Suprapubic skin (tissue), 4 donors: ENCODE measurements at regions not wholly inside any gene's neighbourhood (a gene's known extent, or its start where the extent isn't known, plus 50 kb on each side); places are given as distances from the start of the nearest gene placed in this dataset.

Source experiments
- EP300 ChIP-seq: sonication (generic); formaldehyde crosslinking; IDR thresholded peaks from one replicate; pipeline ENCODE4 v1.6.1; 2017; ENCODE audit warnings: antibody characterized with exemption
- POLR2A ChIP-seq, 2 donors: fragments of 450-650 bp; IDR thresholded peaks; one replicate each; pipeline ENCODE4 v1.6.1; 2017; ENCODE audit warnings: antibody characterized with exemption in 2 of 2, mild to moderate bottlenecking in 2 of 2, moderate library complexity in 2 of 2
- POLR2AphosphoS5 ChIP-seq, 3 donors: sonication (generic); formaldehyde crosslinking; IDR thresholded peaks; one replicate each; pipeline ENCODE4 v1.6.1; 2017; ENCODE audit warnings: antibody characterized with exemption in 3 of 3
- TF ChIP-seq, protein P1 (sequence below), 2 donors: fragments of 200-600 bp in 1 of 2; fragments of 450-650 bp in 1 of 2; sonication (generic) in 1 of 2; IDR thresholded peaks; one replicate each; pipeline ENCODE4 v1.5.1; 2016 to 2019; ENCODE audit warnings: antibody characterized with exemption in 2 of 2, mild to moderate bottlenecking in 1 of 2, moderate library complexity in 1 of 2

DNA sequence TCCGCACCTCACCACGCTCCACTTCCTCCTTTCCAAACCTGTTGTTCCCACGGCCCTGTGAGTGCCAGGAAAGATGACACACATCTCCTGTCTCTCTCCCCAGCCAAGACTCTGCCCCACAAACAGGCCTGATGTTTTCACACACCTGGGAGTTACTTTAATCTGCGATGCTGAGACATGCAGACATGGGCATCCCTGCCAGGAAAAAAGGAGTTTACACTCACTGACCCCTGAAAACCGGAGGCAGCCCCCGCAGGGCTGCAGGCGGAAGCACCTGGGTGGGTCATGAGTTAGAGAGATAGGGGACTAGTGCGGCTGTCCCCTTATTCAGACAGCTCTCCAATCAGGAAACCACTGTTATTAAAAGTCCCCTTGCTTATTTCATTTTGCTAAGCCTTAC is 106.4 kb upstream of the CARD11 start:
- TF ChIP-seq, protein P1, sequence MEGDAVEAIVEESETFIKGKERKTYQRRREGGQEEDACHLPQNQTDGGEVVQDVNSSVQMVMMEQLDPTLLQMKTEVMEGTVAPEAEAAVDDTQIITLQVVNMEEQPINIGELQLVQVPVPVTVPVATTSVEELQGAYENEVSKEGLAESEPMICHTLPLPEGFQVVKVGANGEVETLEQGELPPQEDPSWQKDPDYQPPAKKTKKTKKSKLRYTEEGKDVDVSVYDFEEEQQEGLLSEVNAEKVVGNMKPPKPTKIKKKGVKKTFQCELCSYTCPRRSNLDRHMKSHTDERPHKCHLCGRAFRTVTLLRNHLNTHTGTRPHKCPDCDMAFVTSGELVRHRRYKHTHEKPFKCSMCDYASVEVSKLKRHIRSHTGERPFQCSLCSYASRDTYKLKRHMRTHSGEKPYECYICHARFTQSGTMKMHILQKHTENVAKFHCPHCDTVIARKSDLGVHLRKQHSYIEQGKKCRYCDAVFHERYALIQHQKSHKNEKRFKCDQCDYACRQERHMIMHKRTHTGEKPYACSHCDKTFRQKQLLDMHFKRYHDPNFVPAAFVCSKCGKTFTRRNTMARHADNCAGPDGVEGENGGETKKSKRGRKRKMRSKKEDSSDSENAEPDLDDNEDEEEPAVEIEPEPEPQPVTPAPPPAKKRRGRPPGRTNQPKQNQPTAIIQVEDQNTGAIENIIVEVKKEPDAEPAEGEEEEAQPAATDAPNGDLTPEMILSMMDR (IDR thresholded peaks at IDR 0.05): no peak
- TF ChIP-seq POLR2A (IDR thresholded peaks at IDR 0.05) (no peak), EP300 (no peak), POLR2AphosphoS5 (IDR thresholded peaks at IDR 0.05) (no peak)
